ENCODE measurements at regions not wholly inside any gene's neighbourhood (a gene's known extent, or its start where the extent isn't known, plus 50 kb on each side); places are given as distances from the start of the nearest gene placed in this dataset.

DNA sequence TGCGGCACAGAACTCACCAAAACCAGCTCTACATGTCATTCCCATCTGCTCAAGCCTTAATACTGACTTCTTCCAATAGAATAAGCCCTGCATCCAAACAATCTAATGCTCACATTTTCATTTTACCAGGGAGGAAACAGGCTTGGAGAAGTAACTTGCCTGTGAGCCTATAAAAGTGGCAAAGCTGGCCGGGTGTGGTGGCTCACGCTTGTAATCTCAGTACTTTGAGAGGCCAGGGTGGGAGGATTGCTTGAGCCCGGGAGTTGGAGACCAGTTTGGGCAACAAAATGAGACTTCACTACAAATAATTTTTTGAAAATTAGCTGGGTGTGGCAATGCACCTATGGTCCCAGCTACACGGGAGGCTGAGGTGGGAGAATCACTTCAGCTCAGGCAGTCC, 133.7 kb downstream of the LY86 start:
- TF ChIP-seq POLR2A (IDR thresholded peaks at IDR 0.05): no peak
- TF ChIP-seq, protein P1, sequence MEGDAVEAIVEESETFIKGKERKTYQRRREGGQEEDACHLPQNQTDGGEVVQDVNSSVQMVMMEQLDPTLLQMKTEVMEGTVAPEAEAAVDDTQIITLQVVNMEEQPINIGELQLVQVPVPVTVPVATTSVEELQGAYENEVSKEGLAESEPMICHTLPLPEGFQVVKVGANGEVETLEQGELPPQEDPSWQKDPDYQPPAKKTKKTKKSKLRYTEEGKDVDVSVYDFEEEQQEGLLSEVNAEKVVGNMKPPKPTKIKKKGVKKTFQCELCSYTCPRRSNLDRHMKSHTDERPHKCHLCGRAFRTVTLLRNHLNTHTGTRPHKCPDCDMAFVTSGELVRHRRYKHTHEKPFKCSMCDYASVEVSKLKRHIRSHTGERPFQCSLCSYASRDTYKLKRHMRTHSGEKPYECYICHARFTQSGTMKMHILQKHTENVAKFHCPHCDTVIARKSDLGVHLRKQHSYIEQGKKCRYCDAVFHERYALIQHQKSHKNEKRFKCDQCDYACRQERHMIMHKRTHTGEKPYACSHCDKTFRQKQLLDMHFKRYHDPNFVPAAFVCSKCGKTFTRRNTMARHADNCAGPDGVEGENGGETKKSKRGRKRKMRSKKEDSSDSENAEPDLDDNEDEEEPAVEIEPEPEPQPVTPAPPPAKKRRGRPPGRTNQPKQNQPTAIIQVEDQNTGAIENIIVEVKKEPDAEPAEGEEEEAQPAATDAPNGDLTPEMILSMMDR (IDR thresholded peaks at IDR 0.05): no peak

All from heart left ventricle (tissue), 13 donors.